Panc1 (cell line): ENCODE measurements at regions not wholly inside any gene's neighbourhood (a gene's known extent, or its start where the extent isn't known, plus 50 kb on each side); places are given as distances from the start of the nearest gene placed in this dataset.

ENCODE experiments used
- TF ChIP-seq, protein P1 (sequence below): fragments of 450-650 bp; IDR thresholded peaks from 2 replicates; pipeline ENCODE4 v1.5.1; 2017; ENCODE audit warnings: mild to moderate bottlenecking
- TF ChIP-seq, protein P2 (sequence below), 2 experiments: IDR thresholded peaks; 2 replicates each; pipeline ENCODE4 v1.6.1; 2011 to 2012; ENCODE audit warnings: low read depth in 2 of 2, control low read depth in 1 of 2, low read length in 1 of 2, mild to moderate bottlenecking in 1 of 2, moderate library complexity in 1 of 2; ENCODE audit not compliant: insufficient read depth in 1 of 2

DNA sequence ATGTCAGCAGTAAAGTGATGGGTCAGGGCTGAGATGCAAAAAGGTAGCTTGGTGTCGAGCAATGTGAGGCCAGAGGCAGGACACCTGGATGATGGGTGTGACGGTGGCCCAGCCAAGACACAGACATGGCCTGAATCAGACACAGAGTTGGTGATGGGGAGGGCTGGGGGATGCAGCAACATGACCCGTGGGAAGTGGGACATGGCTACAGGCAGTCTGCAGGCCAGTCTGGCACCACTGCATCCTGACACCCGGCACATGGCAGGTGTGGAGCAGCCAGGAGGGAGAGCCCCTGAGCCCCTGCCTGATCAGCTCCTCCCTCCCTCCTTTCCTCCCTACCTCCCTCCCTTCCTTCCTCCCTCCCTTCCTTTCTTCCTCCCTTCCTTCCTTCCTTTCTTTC is 114.8 kb upstream of the WDR11 start:
- TF ChIP-seq, protein P1, sequence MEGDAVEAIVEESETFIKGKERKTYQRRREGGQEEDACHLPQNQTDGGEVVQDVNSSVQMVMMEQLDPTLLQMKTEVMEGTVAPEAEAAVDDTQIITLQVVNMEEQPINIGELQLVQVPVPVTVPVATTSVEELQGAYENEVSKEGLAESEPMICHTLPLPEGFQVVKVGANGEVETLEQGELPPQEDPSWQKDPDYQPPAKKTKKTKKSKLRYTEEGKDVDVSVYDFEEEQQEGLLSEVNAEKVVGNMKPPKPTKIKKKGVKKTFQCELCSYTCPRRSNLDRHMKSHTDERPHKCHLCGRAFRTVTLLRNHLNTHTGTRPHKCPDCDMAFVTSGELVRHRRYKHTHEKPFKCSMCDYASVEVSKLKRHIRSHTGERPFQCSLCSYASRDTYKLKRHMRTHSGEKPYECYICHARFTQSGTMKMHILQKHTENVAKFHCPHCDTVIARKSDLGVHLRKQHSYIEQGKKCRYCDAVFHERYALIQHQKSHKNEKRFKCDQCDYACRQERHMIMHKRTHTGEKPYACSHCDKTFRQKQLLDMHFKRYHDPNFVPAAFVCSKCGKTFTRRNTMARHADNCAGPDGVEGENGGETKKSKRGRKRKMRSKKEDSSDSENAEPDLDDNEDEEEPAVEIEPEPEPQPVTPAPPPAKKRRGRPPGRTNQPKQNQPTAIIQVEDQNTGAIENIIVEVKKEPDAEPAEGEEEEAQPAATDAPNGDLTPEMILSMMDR: no peak
- TF ChIP-seq, protein P2, sequence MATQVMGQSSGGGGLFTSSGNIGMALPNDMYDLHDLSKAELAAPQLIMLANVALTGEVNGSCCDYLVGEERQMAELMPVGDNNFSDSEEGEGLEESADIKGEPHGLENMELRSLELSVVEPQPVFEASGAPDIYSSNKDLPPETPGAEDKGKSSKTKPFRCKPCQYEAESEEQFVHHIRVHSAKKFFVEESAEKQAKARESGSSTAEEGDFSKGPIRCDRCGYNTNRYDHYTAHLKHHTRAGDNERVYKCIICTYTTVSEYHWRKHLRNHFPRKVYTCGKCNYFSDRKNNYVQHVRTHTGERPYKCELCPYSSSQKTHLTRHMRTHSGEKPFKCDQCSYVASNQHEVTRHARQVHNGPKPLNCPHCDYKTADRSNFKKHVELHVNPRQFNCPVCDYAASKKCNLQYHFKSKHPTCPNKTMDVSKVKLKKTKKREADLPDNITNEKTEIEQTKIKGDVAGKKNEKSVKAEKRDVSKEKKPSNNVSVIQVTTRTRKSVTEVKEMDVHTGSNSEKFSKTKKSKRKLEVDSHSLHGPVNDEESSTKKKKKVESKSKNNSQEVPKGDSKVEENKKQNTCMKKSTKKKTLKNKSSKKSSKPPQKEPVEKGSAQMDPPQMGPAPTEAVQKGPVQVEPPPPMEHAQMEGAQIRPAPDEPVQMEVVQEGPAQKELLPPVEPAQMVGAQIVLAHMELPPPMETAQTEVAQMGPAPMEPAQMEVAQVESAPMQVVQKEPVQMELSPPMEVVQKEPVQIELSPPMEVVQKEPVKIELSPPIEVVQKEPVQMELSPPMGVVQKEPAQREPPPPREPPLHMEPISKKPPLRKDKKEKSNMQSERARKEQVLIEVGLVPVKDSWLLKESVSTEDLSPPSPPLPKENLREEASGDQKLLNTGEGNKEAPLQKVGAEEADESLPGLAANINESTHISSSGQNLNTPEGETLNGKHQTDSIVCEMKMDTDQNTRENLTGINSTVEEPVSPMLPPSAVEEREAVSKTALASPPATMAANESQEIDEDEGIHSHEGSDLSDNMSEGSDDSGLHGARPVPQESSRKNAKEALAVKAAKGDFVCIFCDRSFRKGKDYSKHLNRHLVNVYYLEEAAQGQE (IDR thresholded peaks at IDR 0.05; ENCODE audit: insufficient read depth in 1 of 2, low read depth in 2 of 2, low read length in 1 of 2): no peak
